Mesenchymal stem cell (in vitro differentiated cells and primary cell): ENCODE measurements at regions not wholly inside any gene's neighbourhood (a gene's known extent, or its start where the extent isn't known, plus 50 kb on each side); places are given as distances from the start of the nearest gene placed in this dataset.

Experiments
- DNase-seq: peaks from one replicate; pipeline ENCODE4 v3.0.0-alpha.2; 2013
- H2AFZ ChIP-seq: one replicate; pipeline ENCODE4 v1.6.1; 2013; ENCODE audit warnings: low read depth, mild to moderate bottlenecking, control low read depth, inconsistent platforms, low read length, moderate library complexity
- H2AK5ac ChIP-seq: 2 replicates; pipeline ENCODE4 v1.6.1; 2013; ENCODE audit warnings: low read length, moderate library complexity, mild to moderate bottlenecking, inconsistent platforms; ENCODE audit not compliant: severe bottlenecking
- H2BK120ac ChIP-seq: one replicate; pipeline ENCODE4 v1.6.1; 2013; ENCODE audit warnings: low read depth, mild to moderate bottlenecking, inconsistent platforms, low read length, moderate library complexity
- H2BK12ac ChIP-seq, 2 experiments: one replicate each; pipeline ENCODE4 v1.6.1; 2013; ENCODE audit warnings: inconsistent platforms in 2 of 2, low read length in 2 of 2, mild to moderate bottlenecking in 2 of 2, moderate library complexity in 2 of 2, control low read depth in 1 of 2
- H2BK15ac ChIP-seq: one replicate; pipeline ENCODE4 v1.6.1; 2013; ENCODE audit warnings: mild to moderate bottlenecking, low read depth, inconsistent platforms; ENCODE audit not compliant: poor library complexity, severe bottlenecking
- H2BK5ac ChIP-seq: 2 replicates; pipeline ENCODE4 v1.6.1; 2013; ENCODE audit warnings: low read depth, mild to moderate bottlenecking, low read length, control low read depth, inconsistent platforms; ENCODE audit not compliant: poor library complexity, severe bottlenecking
- H3K14ac ChIP-seq, 2 experiments: one replicate each; pipeline ENCODE4 v1.6.1; 2013; ENCODE audit warnings: inconsistent platforms in 2 of 2, low read length in 2 of 2, control low read depth in 1 of 2, mild to moderate bottlenecking in 1 of 2, moderate library complexity in 1 of 2
- H3K18ac ChIP-seq, 2 experiments: one replicate each; pipeline ENCODE4 v1.6.1; 2013; ENCODE audit warnings: inconsistent platforms in 2 of 2, low read length in 2 of 2, control low read depth in 1 of 2, low read depth in 1 of 2, mild to moderate bottlenecking in 1 of 2
- H3K23ac ChIP-seq, 2 experiments: one replicate each; pipeline ENCODE4 v1.6.1; 2013; ENCODE audit warnings: inconsistent platforms in 2 of 2, low read length in 2 of 2, mild to moderate bottlenecking in 2 of 2, moderate library complexity in 2 of 2, control low read depth in 1 of 2
- H3K27ac ChIP-seq: 2 replicates; pipeline ENCODE4 v1.5.1; 2013; ENCODE audit warnings: mild to moderate bottlenecking, moderate library complexity, low read length, control low read depth, inconsistent platforms; ENCODE audit not compliant: poor library complexity, severe bottlenecking
- H3K27me3 ChIP-seq, 2 experiments: 2 replicates each; pipeline versions ENCODE4 v1.6.1 to v1.7.0; 2013; ENCODE audit warnings: low read length in 2 of 2, mild to moderate bottlenecking in 2 of 2, moderate library complexity in 2 of 2, control low read depth in 1 of 2, inconsistent platforms in 1 of 2; ENCODE audit not compliant: control insufficient read depth in 1 of 2, insufficient read depth in 1 of 2
- H3K36me3 ChIP-seq, 2 experiments: 2 replicates each; pipeline versions ENCODE4 v1.6.1 to v1.7.0; 2013; ENCODE audit warnings: low read length in 2 of 2, control low read depth in 1 of 2, inconsistent platforms in 1 of 2, low read depth in 1 of 2, mild to moderate bottlenecking in 1 of 2; ENCODE audit not compliant: insufficient read depth in 2 of 2, control insufficient read depth in 1 of 2
- H3K4ac ChIP-seq, 2 experiments: one replicate each; pipeline ENCODE4 v1.6.1; 2013; ENCODE audit warnings: inconsistent platforms in 2 of 2, low read length in 2 of 2, mild to moderate bottlenecking in 2 of 2, moderate library complexity in 2 of 2, control low read depth in 1 of 2, low read depth in 1 of 2
- H3K4me1 ChIP-seq: 2 replicates; pipeline ENCODE4 v1.6.1; 2013; ENCODE audit warnings: low read depth, low read length, control low read depth; ENCODE audit not compliant: control insufficient read depth, insufficient read depth
- H3K4me2 ChIP-seq: 2 replicates; pipeline ENCODE4 v1.6.1; 2013; ENCODE audit warnings: low read length, mild to moderate bottlenecking, inconsistent platforms; ENCODE audit not compliant: poor library complexity, severe bottlenecking
- H3K4me3 ChIP-seq, 2 experiments: 2 replicates each; pipeline versions ENCODE4 v1.5.1 to v1.7.0; 2013; ENCODE audit warnings: low read length in 2 of 2, mild to moderate bottlenecking in 2 of 2, control low read depth in 1 of 2, low read depth in 1 of 2; ENCODE audit not compliant: insufficient read depth in 1 of 2
- H3K79me1 ChIP-seq: replicated peaks from 2 replicates; pipeline ENCODE4 v1.6.1; 2013; ENCODE audit warnings: mild to moderate bottlenecking, control low read depth, low read length, inconsistent platforms; ENCODE audit not compliant: poor library complexity, severe bottlenecking
- H3K9ac ChIP-seq: 2 replicates; pipeline ENCODE4 v1.7.0; 2013; ENCODE audit warnings: mild to moderate bottlenecking, low read length, moderate library complexity
- H3K9me3 ChIP-seq: 2 replicates; pipeline ENCODE4 v1.7.0; 2013; ENCODE audit warnings: mild to moderate bottlenecking, low read length; ENCODE audit not compliant: control insufficient read depth
- H4K8ac ChIP-seq: one replicate; pipeline ENCODE4 v1.6.1; 2013; ENCODE audit warnings: inconsistent platforms, mild to moderate bottlenecking, low read length, moderate library complexity
- H4K91ac ChIP-seq: one replicate; pipeline ENCODE4 v1.6.1; 2013; ENCODE audit warnings: mild to moderate bottlenecking, low read length, inconsistent platforms
- WGBS: methylation state at CpG from one replicate; pipeline ENCODE4 v1.1.7; 2013; ENCODE audit warnings: mixed read lengths; 5-methylcytosine and 5-hydroxymethylcytosine counted together

DNA sequence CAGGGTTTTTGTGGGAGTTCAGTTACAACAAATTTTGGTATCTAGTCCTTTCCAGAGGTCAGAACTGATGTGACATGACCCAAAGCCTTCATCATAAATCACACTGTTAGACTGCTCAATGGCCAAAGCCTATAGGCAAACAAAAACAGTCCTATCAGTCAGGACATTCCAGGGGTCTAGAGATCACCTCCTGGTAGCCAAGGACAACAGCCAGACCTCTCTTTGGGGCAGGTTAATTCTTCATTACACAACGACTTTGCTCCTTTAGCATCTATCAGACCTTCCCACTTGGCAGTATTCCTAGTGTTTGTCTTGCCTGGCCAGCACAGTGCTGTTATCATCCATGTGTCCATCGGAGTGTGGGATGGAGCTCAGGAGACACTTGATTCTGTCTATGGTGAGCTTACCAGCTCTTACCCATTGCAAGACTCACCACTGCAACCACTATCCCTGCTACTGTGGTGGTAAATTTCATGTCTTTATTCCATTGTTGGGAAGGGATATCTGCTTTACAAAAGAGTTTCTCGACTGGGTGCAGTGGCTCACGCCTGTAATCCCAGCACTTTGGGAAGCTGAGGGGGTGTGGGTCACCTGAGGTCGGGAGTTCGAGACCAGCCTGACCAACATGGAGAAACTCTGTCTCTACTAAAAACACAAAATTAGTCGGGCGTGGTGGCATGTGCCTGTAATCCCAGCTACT, 95.5 kb upstream of the DHX40 start:
- WGBS, result 89% methylated on average over 7 of the region's 8 CpGs
- Histone ChIP-seq H3K23ac (no peak overlapping the region), H3K79me1 (no peaks in the 10 kb centered on the region), H3K9me3 (no peaks in the 10 kb centered on the region), H3K4me2 (no peak overlapping the region), H3K4me1 (peaks cover 2% of the 10 kb centered on the region), H2BK120ac (no peak overlapping the region), H2BK5ac (no peak overlapping the region), H2BK15ac (no peak overlapping the region), H4K91ac (no peak overlapping the region), H3K9ac (no peak overlapping the region), H3K18ac (no peak overlapping the region), H3K36me3 (no peaks in the 10 kb centered on the region), H3K27me3 (peaks cover 10 to 12% of the 10 kb centered on the region in 2 experiments), H4K8ac (no peak overlapping the region), H3K4me3 (no peak overlapping the region), H3K27ac (no peak overlapping the region), H2AFZ (no peak overlapping the region), H3K4ac (no peak overlapping the region), H3K14ac (no peak overlapping the region), H2AK5ac (no peak overlapping the region), H2BK12ac (no peak overlapping the region)
- DNase-seq, result no peak

GRCh38 chr17:59470624-59471297, 94.6 kb upstream of the DHX40 start:
- H2BK12ac ChIP-seq, result no peak overlapping the region
- H3K4ac ChIP-seq, result no peak overlapping the region
- no peak overlapping the region for H3K9ac ChIP-seq
- H3K9me3 ChIP-seq, result no peaks in the 10 kb centered on the region
- no peak overlapping the region for H2BK120ac ChIP-seq
- no peak overlapping the region for H2AFZ ChIP-seq
- 78% methylated on average over 6 of the region's 6 CpGs for WGBS
- no peak overlapping the region for H3K18ac ChIP-seq
- no peak overlapping the region for H4K91ac ChIP-seq
- no peak overlapping the region for H2AK5ac ChIP-seq
- no peak overlapping the region for H3K4me3 ChIP-seq
- H3K4me1 ChIP-seq, result peaks cover 2% of the 10 kb centered on the region
- no peak overlapping the region for H2BK5ac ChIP-seq
- no peaks in the 10 kb centered on the region for H3K36me3 ChIP-seq
- no peak for DNase-seq
- H3K14ac ChIP-seq, result no peak overlapping the region
- no peak overlapping the region for H3K4me2 ChIP-seq
- no peak overlapping the region for H4K8ac ChIP-seq
- no peaks in the 10 kb centered on the region for H3K79me1 ChIP-seq
- H3K27me3 ChIP-seq, result peaks cover 10 to 12% of the 10 kb centered on the region in 2 experiments
- H3K23ac ChIP-seq, result no peak overlapping the region
- H3K27ac ChIP-seq, result no peak overlapping the region
- H2BK15ac ChIP-seq, result no peak overlapping the region

GRCh38 chr17:59476413-59476812, 89.0 kb upstream of the DHX40 start:
- Histone ChIP-seq H2AK5ac (no peak overlapping the region), H3K9me3 (no peaks in the 10 kb centered on the region), H3K4me2 (no peak overlapping the region), H2BK120ac (no peak overlapping the region), H2BK15ac (no peak overlapping the region), H3K18ac (no peak overlapping the region), H3K9ac (no peak overlapping the region), H3K36me3 (no peaks in the 10 kb centered on the region), H3K27me3 (no peaks in the 10 kb centered on the region), H2BK12ac (no peak overlapping the region), H3K27ac (no peak overlapping the region), H3K4ac (no peak overlapping the region), H2AFZ (no peak overlapping the region), H3K79me1 (no peaks in the 10 kb centered on the region), H4K8ac (no peak overlapping the region), H3K4me1 (no peaks in the 10 kb centered on the region), H2BK5ac (no peak overlapping the region), H4K91ac (no peak overlapping the region), H3K23ac (no peak overlapping the region), H3K4me3 (no peak overlapping the region), H3K14ac (no peak overlapping the region)
- WGBS, result 100% methylated on average over 1 of the region's 5 CpGs
- DNase-seq, result no peak

DNA sequence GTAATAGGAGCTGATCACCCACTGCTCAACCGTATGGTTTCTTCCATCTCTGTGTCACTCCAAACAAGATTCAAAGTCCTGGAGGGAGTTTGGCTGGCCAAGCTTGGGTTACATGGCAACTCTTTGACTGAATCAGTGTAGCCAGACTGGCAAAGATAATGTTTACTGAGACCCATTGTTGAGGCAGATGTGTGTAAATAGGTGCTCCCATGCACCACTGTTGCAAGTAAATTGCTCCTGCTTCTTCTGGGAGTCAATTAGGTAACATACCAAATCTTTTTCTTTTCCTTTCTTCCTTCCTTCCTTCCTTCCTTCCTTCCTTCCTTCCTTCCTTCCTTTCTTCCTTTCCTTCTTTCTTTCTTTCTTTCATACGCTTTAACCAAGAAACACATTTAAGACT, 86.3 kb upstream of the DHX40 start:
- H3K4me2 ChIP-seq, result no peak overlapping the region
- H3K4me1 ChIP-seq, result no peaks in the 10 kb centered on the region
- no peak overlapping the region for H3K14ac ChIP-seq
- H2AK5ac ChIP-seq, result no peak overlapping the region
- H2BK120ac ChIP-seq, result no peak overlapping the region
- H2BK15ac ChIP-seq, result no peak overlapping the region
- no peak overlapping the region for H2BK12ac ChIP-seq
- no peaks in the 10 kb centered on the region for H3K36me3 ChIP-seq
- no peak overlapping the region for H3K23ac ChIP-seq
- H2BK5ac ChIP-seq, result no peak overlapping the region
- no peak overlapping the region for H3K9ac ChIP-seq
- H4K8ac ChIP-seq, result no peak overlapping the region
- H3K18ac ChIP-seq, result no peak overlapping the region
- H3K4ac ChIP-seq, result no peak overlapping the region
- H3K4me3 ChIP-seq, result no peak overlapping the region
- DNase-seq, result no peak
- no peaks in the 10 kb centered on the region for H3K27me3 ChIP-seq
- WGBS, result 100% methylated on average over 1 of the region's 2 CpGs
- no peaks in the 10 kb centered on the region for H3K79me1 ChIP-seq
- H4K91ac ChIP-seq, result no peak overlapping the region
- H2AFZ ChIP-seq, result no peak overlapping the region
- H3K27ac ChIP-seq, result no peak overlapping the region
- no peaks in the 10 kb centered on the region for H3K9me3 ChIP-seq
